GM12873 (cell line): ENCODE measurements at regions not wholly inside any gene's neighbourhood (a gene's known extent, or its start where the extent isn't known, plus 50 kb on each side); places are given as distances from the start of the nearest gene placed in this dataset.

ENCODE experiments used
- TF ChIP-seq, protein P1 (sequence below): IDR thresholded peaks from 2 replicates; pipeline ENCODE4 v1.5.1; 2012; ENCODE audit warnings: low read depth, mild to moderate bottlenecking, moderate library complexity, low read length, control low read depth; ENCODE audit not compliant: insufficient read depth; ENCODE audit errors: missing control alignments

DNA sequence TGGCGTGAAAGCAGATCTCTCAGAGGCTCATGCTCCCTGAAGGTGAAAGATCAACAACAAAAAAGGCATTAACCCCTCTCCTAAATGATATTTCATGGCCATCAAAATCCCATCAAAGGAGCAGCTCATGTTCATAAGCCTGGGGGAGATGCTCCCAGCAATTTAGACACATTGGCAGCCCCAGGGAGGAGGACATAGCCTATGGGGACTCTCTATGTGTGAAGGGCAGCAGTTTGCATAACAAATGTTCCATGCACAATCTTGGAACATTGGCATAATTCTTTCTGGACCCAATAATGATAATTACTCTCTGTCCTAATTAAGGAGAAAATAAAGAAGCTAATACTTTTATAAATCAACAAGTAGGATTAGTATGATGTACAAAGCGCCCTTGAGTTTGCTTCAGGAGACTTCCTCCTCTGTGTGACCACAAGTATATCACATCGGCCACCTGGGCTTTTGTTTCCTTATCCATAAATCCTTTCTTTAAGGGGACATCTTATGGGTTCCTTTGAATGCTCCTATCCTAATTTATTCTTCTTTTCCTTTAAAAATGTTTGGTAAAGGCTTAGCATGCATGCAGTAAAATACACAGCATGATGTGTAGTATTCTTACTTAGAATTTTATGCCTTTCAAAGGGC is 161.9 kb upstream of the PLEKHG7 start:
- TF ChIP-seq, protein P1, sequence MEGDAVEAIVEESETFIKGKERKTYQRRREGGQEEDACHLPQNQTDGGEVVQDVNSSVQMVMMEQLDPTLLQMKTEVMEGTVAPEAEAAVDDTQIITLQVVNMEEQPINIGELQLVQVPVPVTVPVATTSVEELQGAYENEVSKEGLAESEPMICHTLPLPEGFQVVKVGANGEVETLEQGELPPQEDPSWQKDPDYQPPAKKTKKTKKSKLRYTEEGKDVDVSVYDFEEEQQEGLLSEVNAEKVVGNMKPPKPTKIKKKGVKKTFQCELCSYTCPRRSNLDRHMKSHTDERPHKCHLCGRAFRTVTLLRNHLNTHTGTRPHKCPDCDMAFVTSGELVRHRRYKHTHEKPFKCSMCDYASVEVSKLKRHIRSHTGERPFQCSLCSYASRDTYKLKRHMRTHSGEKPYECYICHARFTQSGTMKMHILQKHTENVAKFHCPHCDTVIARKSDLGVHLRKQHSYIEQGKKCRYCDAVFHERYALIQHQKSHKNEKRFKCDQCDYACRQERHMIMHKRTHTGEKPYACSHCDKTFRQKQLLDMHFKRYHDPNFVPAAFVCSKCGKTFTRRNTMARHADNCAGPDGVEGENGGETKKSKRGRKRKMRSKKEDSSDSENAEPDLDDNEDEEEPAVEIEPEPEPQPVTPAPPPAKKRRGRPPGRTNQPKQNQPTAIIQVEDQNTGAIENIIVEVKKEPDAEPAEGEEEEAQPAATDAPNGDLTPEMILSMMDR: no peak

DNA sequence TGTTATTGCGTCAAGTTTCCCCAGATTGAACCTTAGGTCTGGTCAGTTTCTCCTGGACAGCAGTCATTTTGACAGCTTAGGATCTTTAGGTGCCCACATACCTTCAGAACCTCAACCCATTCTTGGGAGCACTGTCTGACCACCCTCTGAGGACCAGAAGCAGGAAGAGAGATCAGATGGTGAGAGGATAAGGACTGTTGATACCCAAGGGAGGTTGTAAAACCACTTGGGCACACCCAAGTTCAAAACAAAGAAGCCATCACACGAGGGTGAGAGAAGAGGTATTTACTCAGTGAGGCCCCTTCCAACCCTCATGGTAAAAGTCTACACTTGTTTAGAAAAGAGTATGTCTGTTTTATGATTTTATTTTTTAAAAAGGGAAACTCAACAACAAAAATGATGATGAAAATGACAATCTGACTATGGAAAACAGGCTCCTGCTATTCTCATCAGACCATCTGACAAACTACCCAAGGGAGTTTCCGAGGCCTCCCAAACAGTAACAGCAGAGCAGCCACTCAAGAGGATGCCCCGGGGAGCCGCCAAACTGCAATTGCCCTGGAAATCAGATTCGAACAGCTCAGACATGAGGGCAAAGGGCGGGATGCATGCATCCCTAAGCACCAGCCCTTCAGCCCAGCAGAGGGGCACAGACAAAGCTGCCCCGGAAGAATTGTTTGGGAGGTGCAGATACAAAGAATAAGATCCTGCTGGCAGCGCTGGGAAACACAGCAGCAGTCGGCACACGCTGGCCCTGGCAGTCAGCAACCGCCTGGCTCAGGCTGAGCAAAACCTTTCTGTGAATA is 162.6 kb upstream of the PLEKHG7 start:
- TF ChIP-seq, protein P1: peak; percentile 14

DNA sequence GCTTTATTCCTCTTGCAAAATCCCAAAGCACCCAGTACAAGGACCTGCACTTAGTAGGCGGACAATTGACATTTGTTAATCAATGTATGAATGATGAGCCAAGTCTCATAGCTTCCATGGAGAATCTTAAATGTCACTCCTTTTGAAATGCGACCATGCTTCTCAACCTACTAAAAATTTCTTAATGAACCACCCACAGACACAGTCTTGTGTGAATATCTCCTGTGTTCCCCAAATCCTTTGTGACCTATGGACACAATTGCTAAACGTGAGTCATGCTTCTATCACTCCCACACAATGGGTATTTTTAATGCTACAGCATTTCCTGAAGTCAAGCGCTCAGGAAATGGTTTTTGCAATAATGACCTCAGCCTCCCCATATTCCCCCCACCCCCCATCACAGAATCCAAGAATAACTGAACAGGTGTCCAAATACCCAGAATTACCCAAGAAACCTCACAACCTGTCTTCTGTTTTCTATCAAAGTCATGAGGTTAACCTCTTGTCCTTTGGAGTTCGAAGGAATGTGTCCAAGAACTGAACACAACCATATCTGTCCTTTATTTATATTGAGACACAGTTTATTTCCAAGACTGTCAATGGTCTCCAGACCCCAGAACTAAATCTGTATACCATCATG is 163.6 kb upstream of the PLEKHG7 start:
- TF ChIP-seq, protein P1: no peak

DNA sequence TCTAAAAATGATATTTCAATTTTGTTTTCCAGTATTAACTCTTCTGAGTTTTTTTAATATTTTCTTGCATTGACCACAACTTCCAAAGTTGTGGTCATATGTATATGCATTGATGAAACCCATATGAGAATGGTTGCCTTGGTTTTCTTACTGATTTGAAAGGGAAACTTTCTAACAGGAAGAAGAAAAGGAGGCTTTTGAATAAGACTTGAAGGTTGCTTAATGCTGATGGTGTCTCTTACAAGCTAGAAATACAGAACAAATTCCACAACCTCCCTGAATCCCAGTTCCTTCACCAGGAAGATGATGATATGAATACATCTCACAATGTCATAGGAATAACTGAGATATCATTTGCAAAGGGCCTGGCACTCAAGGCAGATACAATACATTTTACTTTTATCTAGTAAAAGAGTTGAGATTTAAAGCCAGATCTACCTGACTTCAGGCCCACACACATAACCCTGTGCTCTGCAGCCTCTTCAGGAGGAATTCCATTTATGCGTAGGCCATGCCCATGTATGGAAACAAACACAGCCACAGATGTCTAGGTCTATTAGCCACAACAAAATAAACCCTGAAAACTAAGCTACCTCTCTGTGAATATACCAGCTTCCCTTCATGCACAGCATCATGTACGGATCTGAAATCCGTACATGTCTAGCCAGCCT is 165.4 kb upstream of the PLEKHG7 start:
- TF ChIP-seq, protein P1: no peak

GRCh38 chr12:92535961-92536360 is 166.8 kb upstream of the PLEKHG7 start:
- TF ChIP-seq, protein P1: no peak

DNA sequence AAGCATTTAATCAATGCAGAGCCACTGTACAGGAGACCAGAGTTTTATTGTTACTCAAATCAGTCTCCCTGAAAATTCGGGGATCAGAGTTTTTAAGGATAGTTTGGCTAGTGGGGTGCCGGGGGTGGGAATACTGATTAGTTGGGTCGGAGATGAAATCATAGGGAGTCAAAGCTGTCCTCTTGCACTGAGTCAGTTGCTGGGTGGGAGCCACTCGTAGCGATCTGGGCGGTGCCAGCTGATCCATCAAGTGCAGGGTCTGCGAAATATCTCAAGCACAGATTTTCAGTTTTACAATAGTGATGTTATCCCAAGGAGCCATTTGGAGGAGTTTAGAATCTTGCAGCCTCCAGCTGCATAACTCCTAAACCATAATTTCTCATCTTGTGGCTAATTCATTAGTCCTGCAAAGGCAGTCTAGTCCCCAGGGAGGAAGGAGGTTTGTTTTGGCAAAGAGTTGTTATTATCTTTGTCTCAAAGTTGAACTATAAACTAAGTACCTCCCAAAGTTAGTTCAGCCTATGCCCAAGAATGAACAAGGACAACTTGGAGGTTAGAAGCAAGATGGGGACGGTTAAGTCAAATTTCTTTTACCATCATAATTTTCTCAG is 169.4 kb upstream of the PLEKHG7 start:
- TF ChIP-seq, protein P1: no peak

DNA sequence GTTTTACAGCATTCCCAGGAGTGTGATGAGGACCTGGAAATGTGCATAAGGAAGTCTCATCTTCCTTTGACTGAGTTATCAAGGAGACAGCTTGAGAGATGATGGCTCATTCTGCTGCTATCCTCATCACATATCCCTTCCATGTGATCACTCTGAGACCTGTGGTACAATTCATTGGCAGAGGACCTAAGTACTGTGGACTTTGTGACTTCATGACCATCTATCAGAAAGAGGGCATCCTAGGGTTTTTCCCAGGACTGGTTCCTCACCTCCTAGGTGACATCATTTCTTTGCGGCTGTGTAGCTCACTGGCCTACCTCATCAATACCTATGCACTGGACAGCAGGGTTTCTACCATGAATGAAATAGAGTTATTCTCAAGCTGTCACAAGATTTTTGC is 172.1 kb upstream of the PLEKHG7 start:
- TF ChIP-seq, protein P1: no peak
